B cell (primary cell): ENCODE measurements at regions not wholly inside any gene's neighbourhood (a gene's known extent, or its start where the extent isn't known, plus 50 kb on each side); places are given as distances from the start of the nearest gene placed in this dataset.

Source experiments
- ATAC-seq: fragments of 200-7000 bp; cut with Tn5 transposase; one replicate; pipeline ENCODE4 v1.10.0; 2021; ENCODE audit warnings: low read depth, mild to moderate bottlenecking, moderate number of reproducible peaks, moderate library complexity
- CTCF ChIA-PET: fragments of 350-600 bp; sonication (Branson Sonifier 250); formaldehyde crosslinking; loops from one replicate; lab custom pipeline; 2021; ENCODE audit warnings: antibody characterized with exemption, inconsistent platforms; lab: Charles Lee
- POLR2A ChIA-PET: fragments of 350-600 bp; sonication (Branson Sonifier 250); formaldehyde crosslinking; loops from one replicate; lab custom pipeline; 2021; ENCODE audit warnings: antibody characterized with exemption; lab: Charles Lee
- DNase-seq: peaks from one replicate; pipeline ENCODE4 v3.0.0; 2013
- H2AFZ ChIP-seq: 2 replicates; pipeline ENCODE4 v1.6.1; 2012; ENCODE audit warnings: mild to moderate bottlenecking, low read depth, low read length; ENCODE audit not compliant: insufficient read depth, poor library complexity, severe bottlenecking
- H3K27ac ChIP-seq, 2 donors: 1 replicate in 1 of 2; 2 replicates in 1 of 2; pipeline ENCODE4 v1.5.1; 2012 to 2013; ENCODE audit warnings: low read length in 2 of 2, mild to moderate bottlenecking in 2 of 2, moderate library complexity in 1 of 2
- H3K27me3 ChIP-seq, 4 experiments: fragments of 200-600 bp in 1 of 4; sonication (generic) in 1 of 4; replicated peaks in 1 of 4; 1 replicate in 2 of 4; 2 replicates in 2 of 4; pipeline versions ENCODE4 v1.6.1 to v1.7.0; 2013 to 2016; ENCODE audit warnings: low read length in 3 of 4, mild to moderate bottlenecking in 2 of 4, mixed read lengths in 1 of 4, moderate library complexity in 1 of 4; ENCODE audit not compliant: insufficient read depth in 4 of 4, control insufficient read depth in 3 of 4; ENCODE audit errors: control extremely low read depth in 1 of 4
- H3K36me3 ChIP-seq, 2 experiments: replicated peaks in 1 of 2; 1 replicate in 1 of 2; 2 replicates in 1 of 2; pipeline versions ENCODE4 v1.6.1 to v1.7.1; 2013; ENCODE audit warnings: low read length in 1 of 2; ENCODE audit not compliant: insufficient read depth in 2 of 2, control insufficient read depth in 1 of 2; ENCODE audit errors: control extremely low read depth in 1 of 2, extremely low read depth in 1 of 2
- H3K4me1 ChIP-seq, 2 donors: fragments of 200-600 bp in 1 of 2; sonication (generic) in 1 of 2; 1 replicate in 1 of 2; 2 replicates in 1 of 2; pipeline versions ENCODE4 v1.5.1 to v1.6.1; 2013 to 2017; ENCODE audit warnings: low read length in 2 of 2; ENCODE audit not compliant: control insufficient read depth in 2 of 2, insufficient read depth in 2 of 2
- H3K4me2 ChIP-seq: replicated peaks from 2 replicates; pipeline ENCODE3; 2012; ENCODE audit warnings: mild to moderate bottlenecking, low read depth, low read length; ENCODE audit not compliant: poor library complexity, severe bottlenecking
- H3K4me3 ChIP-seq, 5 experiments: fragments of 200-600 bp in 1 of 5; sonication (generic) in 1 of 5; 1 replicate in 3 of 5; 2 replicates in 2 of 5; pipeline versions ENCODE4 v1.5.1 to v1.7.0; 2011 to 2016; ENCODE audit warnings: low read length in 4 of 5, mild to moderate bottlenecking in 4 of 5, low read depth in 2 of 5, control low read depth in 1 of 5, moderate library complexity in 1 of 5; ENCODE audit not compliant: insufficient read depth in 1 of 5; ENCODE audit errors: control extremely low read depth in 1 of 5, extremely low read depth in 1 of 5
- H3K79me2 ChIP-seq: fragments of 200-600 bp; sonication (generic); one replicate; pipeline ENCODE4 v1.6.0; 2016; ENCODE audit warnings: low read length; ENCODE audit not compliant: control insufficient read depth, insufficient read depth
- H3K9ac ChIP-seq: fragments of 200-600 bp; sonication (generic); 2 replicates; pipeline ENCODE4 v1.6.1; 2017; ENCODE audit warnings: mild to moderate bottlenecking, low read length, moderate library complexity
- H3K9me3 ChIP-seq, 3 donors: one replicate each; pipeline versions ENCODE4 v1.6.1 to v1.7.1; 2013; ENCODE audit warnings: low read length in 2 of 3; ENCODE audit not compliant: control insufficient read depth in 2 of 3, insufficient read depth in 1 of 3; ENCODE audit errors: control extremely low read depth in 1 of 3
- H4K20me1 ChIP-seq: 2 replicates; pipeline ENCODE4 v1.6.0; 2012; ENCODE audit warnings: mild to moderate bottlenecking, low read length; ENCODE audit not compliant: insufficient read depth, control insufficient read depth, poor library complexity, severe bottlenecking
- H3K27ac Mint-ChIP-seq: one replicate; pipeline ENCODE4 v1.8.0; 2021; ENCODE audit warnings: mixed read lengths
- H3K27me3 Mint-ChIP-seq: one replicate; pipeline ENCODE4 v1.8.0; 2021; ENCODE audit warnings: mixed read lengths
- H3K4me1 Mint-ChIP-seq: one replicate; pipeline ENCODE4 v1.8.0; 2021; ENCODE audit warnings: mixed read lengths
- H3K4me3 Mint-ChIP-seq: one replicate; pipeline ENCODE4 v1.8.0; 2021; ENCODE audit warnings: mixed read lengths
- H3K9me3 Mint-ChIP-seq: one replicate; pipeline ENCODE4 v1.8.0; 2022; ENCODE audit warnings: mixed read lengths; ENCODE audit not compliant: insufficient read depth
- CTCF ChIP-seq: fragments of 200-600 bp; IDR thresholded peaks from one replicate; pipeline ENCODE4 v1.8.0; 2022; ENCODE audit warnings: antibody characterized with exemption, mild to moderate bottlenecking
- EZH2 ChIP-seq: IDR thresholded peaks from 2 replicates; pipeline ENCODE4 v1.6.1; 2012; ENCODE audit warnings: borderline replicate concordance, low read depth, mild to moderate bottlenecking, moderate library complexity, low read length; ENCODE audit not compliant: insufficient read depth, poor library complexity, severe bottlenecking
- WGBS: methylation state at CpG from one replicate; pipeline ENCODE4 v1.1.5; 2013; ENCODE audit warnings: missing lambda C conversion rate; ENCODE audit not compliant: insufficient coverage; 5-methylcytosine and 5-hydroxymethylcytosine counted together
- intact Hi-C: fragments of 100-400 bp; cut with micrococcal nuclease; formaldehyde crosslinking; loops from one replicate; pipeline ENCODE4 v1.10.0; 2022

DNA sequence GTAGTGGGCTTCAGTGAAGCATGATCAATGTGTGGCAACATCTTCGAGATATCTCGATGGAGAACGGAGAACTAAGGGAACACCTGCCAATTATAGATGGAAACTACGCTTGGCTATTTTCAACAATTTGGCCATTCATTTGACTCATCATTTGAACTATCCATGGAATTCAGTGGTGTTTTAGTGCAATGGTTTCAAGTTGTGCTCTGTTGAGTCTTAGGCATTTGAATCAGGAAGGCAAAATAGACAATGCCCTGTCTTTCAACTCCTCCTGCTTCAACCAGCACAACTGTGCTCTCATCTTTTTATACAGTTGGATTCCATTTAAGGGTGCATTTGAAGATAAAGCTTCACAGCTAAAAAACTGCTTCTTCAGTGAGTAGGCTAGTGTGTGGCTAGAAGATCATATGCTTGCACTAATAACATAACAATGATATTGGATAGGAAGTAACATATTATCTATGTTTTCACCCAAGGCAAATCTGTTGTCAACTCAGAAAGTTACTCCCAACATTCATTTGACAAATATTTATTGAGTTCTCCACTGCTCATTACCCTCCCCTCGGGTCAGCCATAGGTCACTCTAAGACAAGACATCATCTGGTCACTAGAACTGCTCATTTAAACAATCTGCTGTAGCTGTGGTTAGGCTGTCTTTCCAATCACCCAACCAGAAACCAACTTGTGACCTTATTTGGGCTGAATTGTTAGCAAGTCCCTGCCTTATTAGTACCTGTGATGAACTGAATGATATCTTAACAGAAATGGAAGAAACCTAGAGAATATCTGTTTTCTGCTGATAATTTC is 314.1 kb upstream of the SP4 start:
- intact Hi-C loops = no loop called here
- ChIA-PET POLR2A (no interaction called here), CTCF (no interaction called here)
- H3K4me2 ChIP-seq = no peak overlapping the region
- no peaks in the 10 kb centered on the region for H3K36me3 ChIP-seq
- WGBS = 92% methylated on average over 4 of the region's 5 CpGs
- Mint-ChIP-seq H3K4me3 (no peak overlapping the region), H3K9me3 (no peaks in the 10 kb centered on the region), H3K4me1 (no peaks in the 10 kb centered on the region), H3K27me3 (peaks cover 8% of the 10 kb centered on the region), H3K27ac (no peak overlapping the region)
- TF ChIP-seq EZH2 (no peak), CTCF (no peak)
- no peaks in the 10 kb centered on the region for H3K4me1 ChIP-seq
- H4K20me1 ChIP-seq = no peaks in the 10 kb centered on the region
- DNase-seq (no peak), ATAC-seq (no peak)
- H2AFZ ChIP-seq = no peak overlapping the region
- no peaks in the 10 kb centered on the region for H3K9me3 ChIP-seq
- no peak overlapping the region for H3K27ac ChIP-seq
- H3K9ac ChIP-seq = no peak overlapping the region
- no peaks in the 10 kb centered on the region for H3K79me2 ChIP-seq
- H3K4me3 ChIP-seq = no peak overlapping the region
- H3K27me3 ChIP-seq = no peaks in the 10 kb centered on the region

DNA sequence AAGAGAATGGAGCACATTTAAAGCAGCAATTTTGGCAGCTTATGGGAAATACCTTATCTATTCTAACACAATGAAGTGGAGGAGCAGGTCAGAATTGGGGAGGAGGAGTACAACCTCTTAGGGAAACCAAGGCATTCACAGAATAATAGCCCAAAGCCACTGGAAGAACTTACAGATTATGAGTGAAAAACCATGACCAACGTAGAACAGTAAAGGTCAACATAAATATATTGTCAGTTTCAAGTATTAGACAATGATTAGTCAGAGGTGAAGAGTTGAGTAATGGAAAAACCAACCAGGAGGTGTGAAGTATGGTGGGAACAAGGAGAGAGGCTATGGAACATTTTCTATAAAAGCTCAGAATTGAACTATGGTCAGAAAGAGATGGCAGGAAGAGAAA is 304.3 kb upstream of the SP4 start:
- no CpG with 5 or more reads among the region's 1 CpG for WGBS
- no peak overlapping the region for H3K4me2 ChIP-seq
- no peaks in the 10 kb centered on the region for H4K20me1 ChIP-seq
- no peak overlapping the region for H3K27ac ChIP-seq
- no peaks in the 10 kb centered on the region for H3K4me1 Mint-ChIP-seq
- no peaks in the 10 kb centered on the region for H3K27me3 ChIP-seq
- no peaks in the 10 kb centered on the region for H3K9me3 Mint-ChIP-seq
- intact Hi-C loops = no loop called here
- H2AFZ ChIP-seq = no peak overlapping the region
- H3K9ac ChIP-seq = no peak overlapping the region
- ChIA-PET CTCF (no interaction called here), POLR2A (no interaction called here)
- H3K79me2 ChIP-seq = no peaks in the 10 kb centered on the region
- no peak overlapping the region for H3K4me3 ChIP-seq
- no peak overlapping the region for H3K4me3 Mint-ChIP-seq
- no peak overlapping the region for H3K27ac Mint-ChIP-seq
- no peaks in the 10 kb centered on the region for H3K4me1 ChIP-seq
- no peak for TF ChIP-seq CTCF
- no peak for TF ChIP-seq EZH2
- H3K36me3 ChIP-seq = no peaks in the 10 kb centered on the region
- no peak for DNase-seq
- peaks cover 3% of the 10 kb centered on the region for H3K27me3 Mint-ChIP-seq
- ATAC-seq = no peak
- H3K9me3 ChIP-seq = no peaks in the 10 kb centered on the region
